Memory B cell (primary cell): ENCODE measurements at regions not wholly inside any gene's neighbourhood (a gene's known extent, or its start where the extent isn't known, plus 50 kb on each side); places are given as distances from the start of the nearest gene placed in this dataset.

Experiments used
- ATAC-seq: fragments of 150-1000 bp; cut with Tn5 transposase; 2 replicates; pipeline ENCODE4 v1.10.0; 2021; ENCODE audit warnings: low read depth, mild to moderate bottlenecking, moderate library complexity
- DNase-seq, 2 donors: peaks; one replicate each; pipeline ENCODE4 v3.0.0; 2022; ENCODE audit warnings: low spot score in 2 of 2
- H3K27ac Mint-ChIP-seq: one replicate; pipeline ENCODE4 v1.8.0; 2022; ENCODE audit warnings: mild to moderate bottlenecking, moderate library complexity, mixed read lengths
- H3K27me3 Mint-ChIP-seq: one replicate; pipeline ENCODE4 v1.8.0; 2022; ENCODE audit warnings: mixed read lengths
- H3K36me3 Mint-ChIP-seq: one replicate; pipeline ENCODE4 v1.8.0; 2022; ENCODE audit warnings: mild to moderate bottlenecking, mixed read lengths
- H3K4me1 Mint-ChIP-seq: one replicate; pipeline ENCODE4 v1.8.0; 2022; ENCODE audit warnings: mixed read lengths
- H3K4me3 Mint-ChIP-seq: one replicate; pipeline ENCODE4 v1.8.0; 2022; ENCODE audit warnings: mild to moderate bottlenecking, moderate library complexity, mixed read lengths
- H3K9me3 Mint-ChIP-seq: one replicate; pipeline ENCODE4 v1.8.0; 2022; ENCODE audit warnings: mixed read lengths

GRCh38 chr1:90175490-90176167, 180.7 kb downstream of the ZNF326 start:
- no peak overlapping the region for H3K4me3 Mint-ChIP-seq
- ATAC-seq (no peak), DNase-seq (no peak)
- H3K27me3 Mint-ChIP-seq: no peaks in the 10 kb centered on the region
- H3K9me3 Mint-ChIP-seq: peaks cover 3% of the 10 kb centered on the region
- no peaks in the 10 kb centered on the region for H3K36me3 Mint-ChIP-seq
- H3K4me1 Mint-ChIP-seq: no peaks in the 10 kb centered on the region
- H3K27ac Mint-ChIP-seq: no peak overlapping the region

DNA sequence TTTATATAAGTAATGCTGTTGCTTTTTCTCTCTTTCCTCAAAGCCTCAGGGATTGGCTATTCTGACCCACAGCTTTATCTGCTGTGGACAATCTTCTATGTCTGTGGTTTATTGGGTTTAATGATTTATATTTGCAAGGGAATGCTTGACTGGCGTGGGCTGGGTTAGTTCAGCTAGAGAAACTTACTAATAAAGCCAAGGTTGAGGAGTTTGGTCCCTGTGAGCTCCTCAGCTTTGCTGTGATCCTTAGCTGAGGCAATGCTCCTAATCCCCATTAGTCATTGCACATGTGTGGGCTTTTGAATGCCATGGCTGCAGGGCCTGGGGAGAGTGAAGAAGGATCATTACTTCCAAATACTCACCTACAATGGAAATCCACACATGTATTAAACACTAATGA, 179.3 kb downstream of the ZNF326 start:
- Mint-ChIP-seq H3K4me1 (no peaks in the 10 kb centered on the region), H3K27me3 (no peaks in the 10 kb centered on the region), H3K36me3 (no peaks in the 10 kb centered on the region), H3K4me3 (no peak overlapping the region), H3K9me3 (peaks cover 7% of the 10 kb centered on the region), H3K27ac (no peak overlapping the region)
- ATAC-seq (no peak), DNase-seq (no peak)

GRCh38 chr1:90162216-90162615, 167.3 kb downstream of the ZNF326 start:
- Mint-ChIP-seq H3K36me3 (no peaks in the 10 kb centered on the region), H3K27ac (no peak overlapping the region), H3K4me1 (no peaks in the 10 kb centered on the region), H3K4me3 (no peak overlapping the region), H3K9me3 (peaks cover 3% of the 10 kb centered on the region), H3K27me3 (peaks cover 11% of the 10 kb centered on the region)
- ATAC-seq (no peak), DNase-seq (no peak)

DNA sequence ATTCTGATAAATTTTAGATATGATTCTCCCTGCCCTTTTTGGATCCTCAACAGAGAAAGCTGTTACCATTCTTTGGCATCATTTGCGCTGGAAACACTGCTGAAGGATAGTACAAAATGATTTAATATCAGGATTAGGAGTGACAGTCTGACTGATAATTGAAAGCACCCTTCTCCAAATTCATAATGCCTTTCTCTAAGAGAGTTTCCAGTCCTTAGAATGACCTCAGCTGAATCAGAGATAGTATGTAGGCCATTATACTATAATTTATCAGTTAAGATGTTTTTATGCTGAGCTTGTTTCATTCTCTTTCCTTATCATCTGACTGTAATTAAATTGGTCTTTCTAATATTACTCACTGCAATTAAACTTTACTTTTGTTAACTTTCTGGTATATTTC, 166.7 kb downstream of the ZNF326 start:
- H3K4me3 Mint-ChIP-seq: no peak overlapping the region
- no peaks in the 10 kb centered on the region for H3K36me3 Mint-ChIP-seq
- H3K27me3 Mint-ChIP-seq: peaks cover 11% of the 10 kb centered on the region
- DNase-seq (no peak), ATAC-seq (no peak)
- no peaks in the 10 kb centered on the region for H3K4me1 Mint-ChIP-seq
- H3K27ac Mint-ChIP-seq: no peak overlapping the region
- peaks cover 3% of the 10 kb centered on the region for H3K9me3 Mint-ChIP-seq

DNA sequence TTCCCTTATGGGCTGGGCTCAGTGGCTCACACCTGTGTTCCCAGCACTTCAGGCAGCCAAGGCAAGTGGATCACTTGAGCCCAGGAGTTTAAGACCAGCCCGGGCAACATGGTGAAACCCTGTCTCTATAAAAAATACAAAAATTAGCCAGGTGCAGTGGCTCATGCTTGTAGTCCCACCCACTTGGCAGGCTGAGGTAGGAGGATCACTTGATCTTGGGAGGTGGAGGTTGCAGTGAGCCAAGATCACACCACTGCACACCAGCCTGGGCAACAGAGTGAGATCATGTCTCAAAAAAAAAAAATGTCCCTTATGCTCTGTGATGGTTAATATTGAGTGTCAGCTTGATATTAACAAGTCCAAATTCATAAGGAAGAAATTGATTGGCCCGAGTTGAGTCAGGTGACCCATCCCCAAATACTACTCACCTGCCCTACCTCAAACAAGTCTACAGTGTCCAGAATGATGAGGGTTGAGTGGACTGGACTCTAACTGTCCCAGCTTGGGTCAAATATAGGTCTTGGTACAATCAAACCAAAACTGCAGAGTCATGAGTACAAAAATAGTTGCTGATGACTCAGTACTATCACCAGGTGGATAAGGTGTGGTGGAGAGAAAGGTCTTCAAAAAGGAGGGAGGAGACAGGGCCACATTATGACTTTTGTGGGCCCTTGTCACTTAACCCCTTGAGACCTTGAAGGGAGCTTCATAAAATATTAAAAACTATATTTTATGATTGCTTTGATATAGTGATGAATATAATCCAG, 161.0 kb downstream of the ZNF326 start:
- Mint-ChIP-seq H3K4me3 (no peak overlapping the region), H3K9me3 (peaks cover 1% of the 10 kb centered on the region), H3K4me1 (no peaks in the 10 kb centered on the region), H3K36me3 (no peaks in the 10 kb centered on the region), H3K27ac (no peak overlapping the region), H3K27me3 (peaks cover under 1% of the 10 kb centered on the region)
- ATAC-seq: no peak
- DNase-seq: no peak

- peaks cover 1% of the 10 kb centered on the region for H3K9me3 Mint-ChIP-seq
- no peak for ATAC-seq
- no peaks in the 10 kb centered on the region for H3K27me3 Mint-ChIP-seq
- H3K27ac Mint-ChIP-seq: no peak overlapping the region
- H3K4me1 Mint-ChIP-seq: no peaks in the 10 kb centered on the region
- no peak for DNase-seq
- no peaks in the 10 kb centered on the region for H3K36me3 Mint-ChIP-seq
- H3K4me3 Mint-ChIP-seq: no peak overlapping the region
These were observed 159.8 kb downstream of the ZNF326 start for GRCh38 chr1:90154711-90155110.

DNA sequence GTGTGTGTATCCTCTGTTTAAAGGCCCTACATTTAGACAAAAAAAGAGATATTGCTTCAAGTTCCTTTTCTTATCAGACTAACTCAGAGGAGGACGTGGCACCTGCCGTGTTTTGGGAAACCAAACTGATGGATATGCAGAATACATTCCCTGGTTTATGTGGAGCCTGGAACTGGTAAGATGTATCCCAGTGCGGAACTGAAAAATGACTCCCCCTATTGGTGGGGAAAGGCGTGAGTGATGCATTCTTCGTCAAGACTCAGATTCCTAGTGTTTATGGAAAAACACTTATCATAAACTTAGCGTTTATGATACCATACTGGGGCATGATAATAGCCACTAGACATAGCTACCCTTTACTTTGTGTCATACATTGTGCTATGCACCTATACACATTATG, 154.2 kb downstream of the ZNF326 start:
- Mint-ChIP-seq H3K27me3 (no peaks in the 10 kb centered on the region), H3K9me3 (peaks cover 1% of the 10 kb centered on the region), H3K4me3 (no peak overlapping the region), H3K36me3 (no peaks in the 10 kb centered on the region), H3K27ac (no peak overlapping the region), H3K4me1 (no peaks in the 10 kb centered on the region)
- no peak for ATAC-seq
- DNase-seq: no peak

GRCh38 chr1:90147093-90147492, 152.2 kb downstream of the ZNF326 start:
- Mint-ChIP-seq H3K4me1 (no peaks in the 10 kb centered on the region), H3K9me3 (peaks cover under 1% of the 10 kb centered on the region)

GRCh38 chr1:90144820-90145219, 149.9 kb downstream of the ZNF326 start:
- H3K36me3 Mint-ChIP-seq: peaks cover 2% of the 10 kb centered on the region
- peaks cover 8% of the 10 kb centered on the region for H3K9me3 Mint-ChIP-seq

More at GRCh38 chr1:90147093-90147492, 152.2 kb downstream of the ZNF326 start:
- DNase-seq (no peak), ATAC-seq (no peak)
- Mint-ChIP-seq H3K27ac (no peak overlapping the region), H3K4me3 (no peak overlapping the region), H3K27me3 (no peaks in the 10 kb centered on the region), H3K36me3 (no peaks in the 10 kb centered on the region)

DNA sequence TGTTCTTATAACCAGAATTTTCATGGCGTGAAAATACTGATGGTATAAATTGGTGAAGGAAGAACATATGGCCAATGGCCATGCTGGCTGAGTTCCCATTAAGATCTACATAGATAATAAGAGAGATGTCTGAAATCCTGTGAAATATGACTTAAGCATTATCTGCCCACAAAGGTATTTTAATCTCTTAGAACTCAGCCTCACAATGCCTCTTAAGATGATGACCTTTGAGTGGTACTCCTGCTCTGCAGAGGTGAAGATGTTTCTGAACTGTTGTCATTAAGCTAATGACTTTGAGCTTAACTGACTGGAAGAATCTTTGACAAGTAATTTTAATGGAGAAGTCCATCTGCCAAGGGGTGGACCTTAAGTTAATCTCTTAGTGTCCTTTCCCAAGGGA, 148.7 kb downstream of the ZNF326 start:
- ATAC-seq: no peak

More at GRCh38 chr1:90144820-90145219, 149.9 kb downstream of the ZNF326 start:
- H3K4me3 Mint-ChIP-seq: no peak overlapping the region
- no peak for DNase-seq
- H3K4me1 Mint-ChIP-seq: no peaks in the 10 kb centered on the region
- no peak for ATAC-seq
- no peak overlapping the region for H3K27ac Mint-ChIP-seq
- no peaks in the 10 kb centered on the region for H3K27me3 Mint-ChIP-seq

DNA sequence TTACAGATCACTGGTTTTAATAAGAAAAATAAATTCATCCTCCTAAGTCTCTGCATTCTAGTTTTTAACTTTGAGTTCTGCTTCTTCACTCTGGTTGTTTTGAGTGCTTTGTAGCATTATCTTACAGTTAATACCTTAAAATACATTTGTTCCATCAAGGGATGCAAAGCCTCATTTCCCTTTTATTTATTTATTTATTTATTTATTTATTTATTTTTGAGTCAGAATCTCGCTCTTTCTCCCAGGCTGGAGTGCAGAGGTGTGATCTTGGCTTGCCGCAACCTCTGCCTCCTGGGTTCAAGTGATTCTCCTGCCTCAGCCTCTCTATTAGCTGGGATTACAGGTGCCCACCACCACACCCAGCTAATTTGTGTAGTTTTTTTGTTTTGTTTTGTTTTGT, 147.8 kb downstream of the ZNF326 start:
- DNase-seq (no peak), ATAC-seq (no peak)
- Mint-ChIP-seq H3K27ac (no peak overlapping the region), H3K27me3 (no peaks in the 10 kb centered on the region), H3K36me3 (peaks cover 2% of the 10 kb centered on the region), H3K4me1 (no peaks in the 10 kb centered on the region), H3K9me3 (peaks cover 11% of the 10 kb centered on the region), H3K4me3 (no peak overlapping the region)

More for the DNA sequence above, 148.7 kb downstream of the ZNF326 start:
- no peaks in the 10 kb centered on the region for H3K27me3 Mint-ChIP-seq
- no peak overlapping the region for H3K27ac Mint-ChIP-seq
- peaks cover 2% of the 10 kb centered on the region for H3K36me3 Mint-ChIP-seq
- no peak overlapping the region for H3K4me3 Mint-ChIP-seq
- DNase-seq: no peak
- H3K9me3 Mint-ChIP-seq: peaks cover 8% of the 10 kb centered on the region
- no peaks in the 10 kb centered on the region for H3K4me1 Mint-ChIP-seq

- DNase-seq: no peak
- H3K27me3 Mint-ChIP-seq: peaks cover 1% of the 10 kb centered on the region
- ATAC-seq: no peak
- no peaks in the 10 kb centered on the region for H3K4me1 Mint-ChIP-seq
- no peak overlapping the region for H3K4me3 Mint-ChIP-seq
- H3K9me3 Mint-ChIP-seq: peaks cover 11% of the 10 kb centered on the region
- H3K36me3 Mint-ChIP-seq: peaks cover 2% of the 10 kb centered on the region
- H3K27ac Mint-ChIP-seq: no peak overlapping the region
These were observed 144.9 kb downstream of the ZNF326 start for GRCh38 chr1:90139837-90140236.

- H3K36me3 Mint-ChIP-seq: no peaks in the 10 kb centered on the region
- peaks cover 5% of the 10 kb centered on the region for H3K9me3 Mint-ChIP-seq
- H3K27ac Mint-ChIP-seq: no peak overlapping the region
These were observed 140.4 kb downstream of the ZNF326 start for GRCh38 chr1:90135286-90135685.

DNA sequence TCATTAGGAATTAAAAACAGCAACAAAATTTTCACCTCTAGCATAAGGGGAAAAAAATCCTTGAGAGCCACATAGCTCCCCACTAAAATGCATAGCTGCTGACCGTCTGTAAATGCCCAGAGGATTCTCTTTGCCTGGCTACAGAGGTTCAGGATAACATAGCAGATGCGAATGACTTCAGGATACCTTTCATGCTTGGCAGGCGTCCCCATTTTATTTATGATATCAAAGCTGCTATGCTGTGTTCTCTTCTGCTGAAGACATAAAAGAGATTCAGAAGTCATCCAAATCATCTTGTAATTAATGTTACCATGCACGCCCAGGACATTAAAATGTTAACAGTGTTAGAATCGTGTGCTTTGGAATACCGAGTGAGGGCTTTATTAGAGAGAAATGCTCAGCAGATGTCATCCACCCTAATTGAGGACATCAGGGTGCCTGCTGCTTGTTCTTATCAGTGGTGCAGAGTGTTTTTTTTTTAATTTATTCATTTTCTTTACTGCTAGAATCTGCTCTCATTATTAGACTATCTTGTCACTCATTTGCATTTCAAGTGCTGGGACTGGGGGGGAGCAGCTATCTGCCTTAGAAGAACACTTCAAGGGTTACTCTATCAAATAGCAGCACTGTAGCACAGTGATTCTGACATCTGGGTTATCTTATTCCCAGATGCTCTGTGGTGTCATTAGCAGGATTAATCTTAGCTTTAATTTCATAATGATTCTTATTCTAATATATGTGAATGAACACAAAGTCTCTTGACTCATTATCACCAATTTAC, 139.5 kb downstream of the ZNF326 start:
- Mint-ChIP-seq H3K4me3 (no peak overlapping the region), H3K36me3 (no peaks in the 10 kb centered on the region), H3K27me3 (peaks cover 5% of the 10 kb centered on the region), H3K4me1 (no peaks in the 10 kb centered on the region), H3K27ac (no peak overlapping the region), H3K9me3 (peaks cover 3% of the 10 kb centered on the region)
- ATAC-seq: no peak
- no peak for DNase-seq

More at GRCh38 chr1:90135286-90135685, 140.4 kb downstream of the ZNF326 start:
- H3K4me3 Mint-ChIP-seq: no peak overlapping the region
- DNase-seq (no peak), ATAC-seq (no peak)
- H3K27me3 Mint-ChIP-seq: peaks cover 5% of the 10 kb centered on the region
- H3K4me1 Mint-ChIP-seq: no peaks in the 10 kb centered on the region
